BE2C (cell line): ENCODE measurements at regions not wholly inside any gene's neighbourhood (a gene's known extent, or its start where the extent isn't known, plus 50 kb on each side); places are given as distances from the start of the nearest gene placed in this dataset.

Source experiments
- DNase-seq: peaks from one replicate; pipeline ENCODE4 v3.0.0-alpha.2; 2020
- H3K27me3 ChIP-seq: fragments of 250-450 bp; sonication (Bioruptor Pico); 2 replicates; pipeline ENCODE4 v1.5.1; 2020; ENCODE audit warnings: mild to moderate bottlenecking
- H3K36me3 ChIP-seq: fragments of 250-450 bp; sonication (Bioruptor Pico); 2 replicates; pipeline ENCODE4 v1.5.1; 2020; ENCODE audit warnings: mild to moderate bottlenecking
- H3K4me1 ChIP-seq: fragments of 250-450 bp; sonication (Bioruptor Pico); 2 replicates; pipeline ENCODE4 v1.5.1; 2020
- H3K4me3 ChIP-seq: 2 replicates; pipeline ENCODE4 v1.5.1; 2011; ENCODE audit warnings: low read depth, low read length
- H3K9me3 ChIP-seq: fragments of 250-450 bp; sonication (Bioruptor Pico); 2 replicates; pipeline ENCODE4 v1.5.1; 2020
- CTCF ChIP-seq: IDR thresholded peaks from 2 replicates; pipeline ENCODE4 v1.5.1; 2012; ENCODE audit warnings: mild to moderate bottlenecking, low read depth, low read length

DNA sequence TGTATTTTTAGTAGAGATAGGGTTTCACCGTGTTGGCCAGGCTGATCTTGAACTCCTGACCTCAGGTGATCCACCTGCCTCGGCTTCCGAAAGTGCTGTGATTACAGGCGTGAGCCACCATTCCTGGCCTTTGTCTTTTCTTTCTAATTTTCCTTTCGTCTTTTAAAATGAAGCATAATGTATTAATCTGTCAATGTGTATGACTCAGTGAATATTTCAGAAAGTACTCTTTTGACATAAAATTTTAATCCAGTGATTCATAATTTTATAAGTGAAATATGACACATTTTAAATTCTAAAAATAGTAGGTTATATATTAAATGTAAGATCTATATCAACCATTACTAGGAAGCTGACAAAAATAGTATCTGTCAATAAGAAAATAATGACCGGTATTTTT lies 1059.0 kb upstream of the PRMT6 start:
- TF ChIP-seq CTCF = no peak
- H3K9me3 ChIP-seq = no peaks in the 10 kb centered on the region
- no peaks in the 10 kb centered on the region for H3K36me3 ChIP-seq
- no peak for DNase-seq
- no peak overlapping the region for H3K4me3 ChIP-seq
- no peaks in the 10 kb centered on the region for H3K4me1 ChIP-seq
- H3K27me3 ChIP-seq = no peaks in the 10 kb centered on the region

DNA sequence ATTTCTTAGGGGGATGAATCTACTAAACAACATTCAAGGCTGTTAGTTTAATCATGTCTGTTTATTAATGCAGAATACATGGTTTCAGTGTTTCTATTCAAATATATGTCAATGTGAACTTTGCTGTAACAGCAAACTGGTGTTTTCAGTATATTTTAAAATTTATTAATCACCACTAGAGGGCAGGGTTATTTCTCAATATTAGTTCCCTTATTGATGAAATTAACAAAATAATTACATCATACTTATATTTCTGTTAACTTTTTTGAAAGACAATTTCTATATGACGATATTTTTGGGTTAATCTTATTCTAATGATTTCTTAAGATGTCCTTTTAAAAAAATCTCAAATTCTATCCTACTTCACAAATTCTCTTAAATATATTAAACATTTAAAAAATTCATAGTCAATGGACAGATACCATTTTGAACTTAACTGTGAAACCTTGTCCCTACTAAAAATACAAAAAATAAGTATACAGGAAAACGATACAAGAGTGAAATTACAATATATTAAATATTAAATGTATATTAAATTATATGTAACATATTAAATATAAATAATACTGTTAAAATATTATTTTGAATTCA lies 1034.1 kb upstream of the PRMT6 start:
- H3K27me3 ChIP-seq = no peaks in the 10 kb centered on the region; the same call in 1 of the 2 replicates
- no peaks in the 10 kb centered on the region for H3K36me3 ChIP-seq
- no peak overlapping the region for H3K4me3 ChIP-seq
- DNase-seq = no peak
- H3K4me1 ChIP-seq = no peaks in the 10 kb centered on the region
- peak; percentile 20; the same call in 1 of the 2 replicates for TF ChIP-seq CTCF
- no peaks in the 10 kb centered on the region for H3K9me3 ChIP-seq

GRCh38 chr1:106027871-106028270 lies 1028.6 kb upstream of the PRMT6 start:
- Histone ChIP-seq H3K4me1 (no peaks in the 10 kb centered on the region), H3K4me3 (no peak overlapping the region), H3K27me3 (no peaks in the 10 kb centered on the region), H3K9me3 (no peaks in the 10 kb centered on the region), H3K36me3 (no peaks in the 10 kb centered on the region)
- DNase-seq = no peak
- TF ChIP-seq CTCF = no peak

- Histone ChIP-seq H3K4me3 (no peak overlapping the region), H3K27me3 (no peaks in the 10 kb centered on the region), H3K36me3 (no peaks in the 10 kb centered on the region), H3K4me1 (peaks cover 4% of the 10 kb centered on the region; the same call in 1 of the 2 replicates), H3K9me3 (no peaks in the 10 kb centered on the region)
- no peak for TF ChIP-seq CTCF
- no peak for DNase-seq
These were observed 1018.9 kb upstream of the PRMT6 start for GRCh38 chr1:106037526-106037925.

DNA sequence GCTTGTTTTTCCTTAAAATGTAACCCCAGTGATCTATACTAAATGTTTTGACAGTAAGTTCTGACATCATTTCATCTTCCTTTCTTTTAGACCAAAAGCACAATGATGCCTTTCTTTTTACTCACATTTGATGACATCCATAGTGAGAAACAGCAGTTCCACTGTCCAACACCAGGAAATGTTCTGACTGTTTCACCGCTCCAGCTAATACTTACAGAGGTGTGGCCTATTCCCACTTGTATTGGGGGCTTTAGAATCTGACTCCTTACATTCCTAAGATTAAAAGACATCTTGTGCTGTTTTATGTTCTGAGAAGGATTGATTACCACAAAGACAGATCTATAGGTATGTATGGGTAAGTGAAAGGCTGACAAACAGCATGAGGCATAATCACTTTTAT lies 1018.2 kb upstream of the PRMT6 start:
- peak; percentile 36 for TF ChIP-seq CTCF

DNA sequence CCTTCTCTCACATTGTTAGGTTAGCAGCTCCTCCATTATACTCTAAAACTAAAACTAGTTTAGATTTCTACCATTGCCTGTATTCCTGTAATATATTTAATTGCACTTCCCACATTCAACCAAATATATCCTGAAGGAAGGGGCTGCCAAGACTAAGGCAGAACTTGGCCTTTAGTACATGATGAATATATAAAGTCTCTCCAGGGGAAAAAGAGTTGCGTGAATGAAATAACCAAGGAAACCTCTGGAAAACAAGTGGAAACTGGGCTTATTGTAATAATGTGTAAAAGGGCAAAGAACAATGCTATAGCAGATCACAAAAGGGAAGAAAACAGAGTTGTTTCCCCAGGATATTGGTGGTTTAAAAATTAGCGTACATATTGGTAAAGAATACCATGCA lies 1012.5 kb upstream of the PRMT6 start:
- DNase-seq = no peak
- Histone ChIP-seq H3K27me3 (no peaks in the 10 kb centered on the region), H3K4me1 (no peaks in the 10 kb centered on the region; the same call in 1 of the 2 replicates), H3K9me3 (no peaks in the 10 kb centered on the region), H3K4me3 (no peak overlapping the region), H3K36me3 (no peaks in the 10 kb centered on the region)
- no peak for TF ChIP-seq CTCF

More for the DNA sequence above, 1018.2 kb upstream of the PRMT6 start:
- DNase-seq = no peak
- H3K4me1 ChIP-seq = peaks cover 4% of the 10 kb centered on the region; the same call in 1 of the 2 replicates
- H3K4me3 ChIP-seq = no peak overlapping the region
- no peaks in the 10 kb centered on the region for H3K9me3 ChIP-seq
- no peaks in the 10 kb centered on the region for H3K36me3 ChIP-seq
- H3K27me3 ChIP-seq = no peaks in the 10 kb centered on the region
